ENCODE measurements at regions not wholly inside any gene's neighbourhood (a gene's known extent, or its start where the extent isn't known, plus 50 kb on each side); places are given as distances from the start of the nearest gene placed in this dataset.
"Not testable (repeated sequence)": the region's sequence is repeated elsewhere in the genome, so short reads cannot be mapped to it uniquely, and the experiment has no call there.

DNA sequence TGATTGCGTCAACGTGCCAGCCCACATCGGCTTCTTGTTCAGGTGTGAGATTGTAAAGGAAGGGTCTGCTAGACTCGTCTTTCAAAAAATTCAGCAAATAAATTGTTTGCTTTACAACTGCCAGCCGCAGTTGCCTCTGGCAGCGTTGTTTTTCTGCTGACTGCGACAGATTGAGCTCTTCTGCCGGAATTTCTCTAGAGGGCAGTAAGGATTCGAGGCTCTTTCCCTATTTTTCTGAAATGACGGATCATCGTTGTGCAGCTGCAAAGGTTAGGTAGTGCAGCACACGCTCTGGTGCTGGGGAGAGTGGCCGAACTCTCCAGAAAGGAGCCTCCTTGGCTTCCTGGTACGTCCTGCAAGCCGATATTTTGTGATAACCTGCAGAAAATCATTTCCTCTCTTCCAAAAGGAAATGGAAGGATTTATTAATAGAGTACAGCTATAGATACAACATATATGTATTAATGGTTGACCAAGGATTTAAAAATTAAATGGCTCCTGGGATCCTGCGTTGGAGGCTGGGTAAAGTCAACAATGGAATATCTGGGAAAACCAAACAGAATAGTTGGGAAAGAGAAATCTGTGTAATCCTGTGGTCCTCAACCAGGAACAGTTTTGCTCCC is 121.9 kb upstream of the ZFP64 start:
- H3K4me3 Mint-ChIP-seq: no peak overlapping the region
- no peaks in the 10 kb centered on the region for H3K36me3 Mint-ChIP-seq (ENCODE audit: low read depth)
- DNase-seq: no peak
- ChIA-PET CTCF (interaction anchor here (0.8 to 2.1 kb wide), 5 partner anchors 53 to 1234 kb away, joined by 3 to 4 read pairs (median 4); no protein-coding TSS in a partner anchor), POLR2A (no interaction called here)
- no peak for ATAC-seq
- no peak overlapping the region for H3K27ac Mint-ChIP-seq
- H3K9me3 Mint-ChIP-seq (ENCODE audit: insufficient read depth): no peaks in the 10 kb centered on the region
- H3K27me3 Mint-ChIP-seq (ENCODE audit: low read depth): no peaks in the 10 kb centered on the region
- no peaks in the 10 kb centered on the region for H3K4me1 Mint-ChIP-seq (ENCODE audit: low read depth)

DNA sequence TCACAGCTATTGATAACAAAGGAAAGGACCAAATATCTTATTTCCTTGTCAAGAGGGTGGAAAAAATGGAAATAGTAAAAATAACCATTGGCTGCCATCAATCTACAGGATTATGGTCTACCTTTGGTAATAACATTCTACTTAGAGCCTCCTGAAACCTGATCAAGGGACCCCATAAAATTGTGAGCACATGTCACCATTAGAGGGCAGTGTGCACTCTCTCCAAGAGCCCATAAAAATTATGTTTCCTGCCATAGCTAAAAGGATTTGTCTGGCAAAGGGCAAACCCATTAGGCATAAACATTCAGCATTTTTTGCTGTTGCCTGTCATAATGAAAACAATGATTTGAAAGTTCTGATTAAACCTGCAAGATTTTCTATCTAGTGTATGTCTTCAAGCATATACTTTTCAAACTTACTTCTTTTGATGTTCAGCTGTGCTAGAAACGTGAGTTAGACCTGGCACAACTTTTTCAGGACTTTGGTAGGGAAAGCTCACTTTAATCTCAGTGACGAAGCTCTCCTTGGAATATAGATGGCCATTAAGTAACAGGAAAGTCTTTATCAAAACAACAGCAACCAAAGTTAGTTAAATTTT is 120.7 kb upstream of the ZFP64 start:
- peak; percentile 71 for ATAC-seq
- POLR2A ChIA-PET: no interaction called here

DNA sequence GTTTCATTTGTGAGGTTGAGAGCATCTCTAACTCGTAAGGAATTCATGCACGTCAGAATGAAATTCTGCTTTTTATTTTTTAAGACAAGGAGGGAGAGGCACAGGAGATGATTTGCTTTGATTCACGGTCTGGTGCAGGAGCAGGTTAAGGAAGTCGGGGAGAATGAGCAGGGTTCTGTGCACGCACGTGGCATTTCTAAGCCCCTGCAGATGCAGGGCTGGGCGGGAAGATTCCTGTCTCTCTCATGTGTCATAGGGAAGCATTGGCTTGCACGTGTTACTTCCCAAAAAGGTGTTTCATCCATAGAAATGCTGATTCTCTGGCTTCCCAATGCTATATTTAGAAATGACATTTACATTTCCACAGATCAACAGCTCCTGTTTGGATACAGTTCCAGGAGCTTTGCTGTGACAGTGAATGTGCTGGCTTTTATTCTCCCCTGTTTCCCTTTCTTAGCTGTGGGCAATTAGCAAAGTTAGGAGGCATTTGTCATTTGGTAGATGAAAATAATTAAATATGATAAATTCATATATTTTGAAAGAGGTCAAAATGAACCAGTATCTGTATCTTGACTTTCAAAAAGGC is 119.7 kb upstream of the ZFP64 start:
- peaks cover 12% of the 10 kb centered on the region for H3K4me1 Mint-ChIP-seq (ENCODE audit: low read depth)
- no peak for ATAC-seq
- ChIA-PET POLR2A (no interaction called here), CTCF (interaction anchor here (0.9 to 1.8 kb wide), 16 partner anchors 9 to 951 kb away, joined by 3 to 9 read pairs (median 4); no protein-coding TSS in a partner anchor)
- H3K9me3 Mint-ChIP-seq (ENCODE audit: insufficient read depth): no peaks in the 10 kb centered on the region
- H3K27me3 Mint-ChIP-seq (ENCODE audit: low read depth): no peaks in the 10 kb centered on the region
- H3K27ac Mint-ChIP-seq: no peak overlapping the region
- DNase-seq: no peak
- H3K4me3 Mint-ChIP-seq: no peak overlapping the region
- H3K36me3 Mint-ChIP-seq (ENCODE audit: low read depth): no peaks in the 10 kb centered on the region

More for the DNA sequence above, 120.7 kb upstream of the ZFP64 start:
- CTCF ChIA-PET: interaction anchor here (0.6 to 2.1 kb wide), 31 partner anchors 8 to 1235 kb away, joined by 3 to 9 read pairs (median 4); no protein-coding TSS in a partner anchor
- Mint-ChIP-seq H3K9me3 (ENCODE audit: insufficient read depth) (no peaks in the 10 kb centered on the region), H3K4me3 (no peak overlapping the region), H3K36me3 (ENCODE audit: low read depth) (no peaks in the 10 kb centered on the region), H3K4me1 (ENCODE audit: low read depth) (peaks cover 6% of the 10 kb centered on the region), H3K27me3 (ENCODE audit: low read depth) (no peaks in the 10 kb centered on the region), H3K27ac (no peak overlapping the region)
- DNase-seq: peak; percentile 69

DNA sequence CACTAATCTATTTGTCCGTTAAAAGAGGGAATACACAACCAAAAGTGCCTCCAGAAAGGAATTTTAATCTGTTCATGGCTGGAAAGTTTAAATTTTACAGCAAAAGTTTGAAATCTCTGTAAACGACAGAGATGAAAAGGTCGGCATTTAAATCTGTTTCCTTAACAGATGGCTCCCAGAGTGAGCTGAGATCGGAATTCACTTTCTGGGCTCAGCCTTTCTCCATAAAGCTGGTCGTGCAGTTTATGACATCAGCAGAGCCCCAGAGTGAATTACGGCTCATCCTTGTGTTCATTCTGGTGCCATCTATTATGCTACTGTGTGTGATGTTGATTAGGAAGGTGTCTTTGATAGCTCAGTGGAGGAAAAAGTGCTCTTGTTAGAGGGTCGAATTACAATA is 117.6 kb upstream of the ZFP64 start:
- Mint-ChIP-seq H3K27me3 (ENCODE audit: low read depth) (no peaks in the 10 kb centered on the region), H3K4me1 (ENCODE audit: low read depth) (peaks cover 24% of the 10 kb centered on the region), H3K9me3 (ENCODE audit: insufficient read depth) (no peaks in the 10 kb centered on the region), H3K4me3 (no peak overlapping the region), H3K27ac (no peak overlapping the region), H3K36me3 (ENCODE audit: low read depth) (no peaks in the 10 kb centered on the region)
- ATAC-seq (no peak), DNase-seq (no peak)
- CTCF ChIA-PET: interaction anchor here (1.4 kb wide), 2 partner anchors 11 to 899 kb away, joined by 3 to 4 read pairs; no protein-coding TSS in a partner anchor
- POLR2A ChIA-PET: interaction anchor here (0.6 kb wide), 1 partner anchor 718 kb away, joined by 3 read pairs; no protein-coding TSS in a partner anchor

DNA sequence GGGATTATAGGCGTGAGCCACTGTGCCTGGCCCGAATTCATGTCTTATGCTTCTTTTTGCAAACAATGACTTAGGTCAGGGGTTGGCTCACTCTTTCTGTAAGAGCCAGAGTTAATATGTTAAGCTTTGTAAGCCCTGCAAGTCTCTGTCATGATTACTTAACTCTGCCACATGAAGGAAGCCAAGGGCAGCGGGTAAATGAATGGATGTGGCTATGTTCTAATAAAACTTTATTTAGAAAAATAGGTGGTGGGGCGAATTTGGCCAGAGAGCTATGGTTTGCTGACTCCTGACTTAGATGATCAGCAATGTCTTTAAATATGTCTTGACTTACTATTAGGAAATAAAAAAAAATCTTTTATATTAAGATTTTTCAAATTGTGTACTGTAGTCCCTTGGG is 114.9 kb upstream of the ZFP64 start:
- ChIA-PET POLR2A (interaction anchor here (0.7 kb wide), 1 partner anchor 115 kb away, joined by 3 read pairs; the partner anchor contains the start of gene ZFP64), CTCF (interaction anchor here (1.0 kb wide), 1 partner anchor 114 kb away, joined by 5 read pairs; the partner anchor contains the start of gene ZFP64)
- H3K4me3 Mint-ChIP-seq: no peak overlapping the region
- H3K4me1 Mint-ChIP-seq (ENCODE audit: low read depth): peaks cover 31% of the 10 kb centered on the region
- no peak overlapping the region for H3K27ac Mint-ChIP-seq
- ATAC-seq (no peak), DNase-seq (no peak)
- H3K9me3 Mint-ChIP-seq (ENCODE audit: insufficient read depth): no peaks in the 10 kb centered on the region
- H3K27me3 Mint-ChIP-seq (ENCODE audit: low read depth): no peaks in the 10 kb centered on the region
- no peaks in the 10 kb centered on the region for H3K36me3 Mint-ChIP-seq (ENCODE audit: low read depth)

DNA sequence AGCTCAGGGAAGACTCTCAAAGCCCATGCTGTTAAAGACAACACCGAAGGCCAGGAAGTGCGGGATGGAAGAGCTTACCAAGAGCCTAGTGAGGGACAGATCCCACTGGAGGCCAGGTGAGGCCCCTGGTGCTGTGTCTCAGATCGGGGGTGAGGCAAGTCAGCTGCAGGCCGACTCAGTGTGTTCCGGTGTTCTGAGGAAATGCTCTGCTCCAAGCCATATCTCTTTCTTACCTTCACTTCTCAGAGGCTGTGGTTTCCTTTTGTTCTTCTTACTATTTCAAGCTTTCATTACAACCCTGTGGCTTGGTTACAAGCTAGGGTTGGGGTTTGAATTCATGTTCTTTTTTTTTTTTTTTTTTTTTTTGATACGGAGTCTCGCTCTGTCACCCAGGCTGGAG is 114.3 kb upstream of the ZFP64 start:
- Mint-ChIP-seq H3K4me1 (ENCODE audit: low read depth) (peaks cover 31% of the 10 kb centered on the region), H3K27ac (peak overlapping the region; percentile 84), H3K27me3 (ENCODE audit: low read depth) (no peaks in the 10 kb centered on the region), H3K4me3 (peak overlapping the region; percentile 26), H3K36me3 (ENCODE audit: low read depth) (no peaks in the 10 kb centered on the region), H3K9me3 (ENCODE audit: insufficient read depth) (no peaks in the 10 kb centered on the region)
- ATAC-seq (peak; percentile 88), DNase-seq (peak; percentile 60)
- ChIA-PET CTCF (interaction anchor here (1.0 kb wide), 1 partner anchor 114 kb away, joined by 5 read pairs; the partner anchor contains the start of gene ZFP64), POLR2A (interaction anchor here (0.7 kb wide), 1 partner anchor 114 kb away, joined by 3 read pairs; the partner anchor contains the start of gene ZFP64)

DNA sequence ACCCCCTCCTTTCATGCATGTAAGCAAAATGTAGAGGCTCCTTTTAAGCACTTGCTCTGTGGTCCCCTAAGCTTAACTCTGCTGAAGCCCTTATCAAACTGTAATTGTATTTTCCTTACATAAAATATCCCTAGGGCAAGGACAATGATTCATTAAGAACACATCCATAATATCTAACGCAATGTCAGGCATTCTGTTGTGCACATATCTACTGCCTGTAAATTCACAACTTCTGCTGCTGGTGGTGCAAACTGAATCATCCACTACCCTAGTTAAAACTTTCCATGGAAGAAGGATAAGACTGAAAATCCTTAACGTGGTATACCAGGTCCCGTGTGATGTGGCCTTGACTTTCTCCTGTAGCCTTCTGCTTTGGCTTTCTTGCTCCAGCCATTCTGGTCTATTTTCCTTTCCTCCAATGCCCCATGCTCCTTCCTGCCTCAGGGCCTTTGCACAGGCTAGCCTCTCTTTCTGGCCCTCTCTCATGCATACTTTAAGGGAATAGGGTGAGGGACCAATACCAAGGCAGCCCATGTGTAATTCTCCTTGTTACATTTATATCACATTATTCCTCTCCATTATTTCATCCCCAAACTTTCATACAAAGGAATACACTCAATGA is 113.6 kb upstream of the ZFP64 start:
- H3K27ac Mint-ChIP-seq: peak overlapping the region; percentile 84
- H3K36me3 Mint-ChIP-seq (ENCODE audit: low read depth): no peaks in the 10 kb centered on the region
- no peak for ATAC-seq
- CTCF ChIA-PET: interaction anchor here (1.0 kb wide), 1 partner anchor 113 kb away, joined by 5 read pairs; the partner anchor contains the start of gene ZFP64
- no peaks in the 10 kb centered on the region for H3K9me3 Mint-ChIP-seq (ENCODE audit: insufficient read depth)
- peaks cover 31% of the 10 kb centered on the region for H3K4me1 Mint-ChIP-seq (ENCODE audit: low read depth)
- H3K4me3 Mint-ChIP-seq: no peak overlapping the region
- DNase-seq: no peak
- no peaks in the 10 kb centered on the region for H3K27me3 Mint-ChIP-seq (ENCODE audit: low read depth)
- POLR2A ChIA-PET: no interaction called here

DNA sequence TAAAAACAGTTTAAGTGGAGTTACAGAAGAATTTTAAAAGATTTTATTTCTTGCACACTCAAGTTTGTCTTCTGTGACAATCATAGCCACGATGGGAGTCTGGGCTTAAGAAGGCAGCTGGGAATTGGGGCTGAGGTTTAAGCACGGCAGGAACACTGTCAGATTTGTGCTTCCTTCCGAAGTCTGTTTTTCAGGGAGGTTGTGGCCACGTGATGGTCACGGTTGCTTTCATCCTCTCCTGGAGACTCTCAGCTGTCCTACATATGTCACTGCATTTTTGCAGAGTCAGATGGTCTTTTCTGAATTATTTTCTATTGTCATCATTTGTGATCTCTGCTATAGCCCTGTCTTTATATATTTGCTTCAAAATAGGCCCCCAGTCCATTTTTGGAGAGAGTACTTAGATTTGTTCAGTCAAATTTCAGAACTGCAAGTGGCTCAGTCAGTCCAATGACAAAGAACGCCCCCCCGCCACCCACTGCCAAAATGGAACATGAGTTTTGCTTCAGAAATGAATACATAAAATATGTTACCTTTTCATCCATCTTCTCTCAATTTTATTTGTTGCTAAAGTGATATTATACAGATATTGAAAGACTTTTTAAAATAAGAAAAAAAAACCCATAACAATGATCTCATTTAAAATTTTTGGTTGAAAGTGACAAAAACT is 111.8 kb upstream of the ZFP64 start:
- POLR2A ChIA-PET: no interaction called here
- DNase-seq (no peak), ATAC-seq (no peak)
- Mint-ChIP-seq H3K9me3 (ENCODE audit: insufficient read depth) (no peaks in the 10 kb centered on the region), H3K4me3 (no peak overlapping the region), H3K27ac (no peak overlapping the region), H3K4me1 (ENCODE audit: low read depth) (peaks cover 31% of the 10 kb centered on the region), H3K27me3 (ENCODE audit: low read depth) (no peaks in the 10 kb centered on the region), H3K36me3 (ENCODE audit: low read depth) (no peaks in the 10 kb centered on the region)
- CTCF ChIA-PET: no interaction called here

DNA sequence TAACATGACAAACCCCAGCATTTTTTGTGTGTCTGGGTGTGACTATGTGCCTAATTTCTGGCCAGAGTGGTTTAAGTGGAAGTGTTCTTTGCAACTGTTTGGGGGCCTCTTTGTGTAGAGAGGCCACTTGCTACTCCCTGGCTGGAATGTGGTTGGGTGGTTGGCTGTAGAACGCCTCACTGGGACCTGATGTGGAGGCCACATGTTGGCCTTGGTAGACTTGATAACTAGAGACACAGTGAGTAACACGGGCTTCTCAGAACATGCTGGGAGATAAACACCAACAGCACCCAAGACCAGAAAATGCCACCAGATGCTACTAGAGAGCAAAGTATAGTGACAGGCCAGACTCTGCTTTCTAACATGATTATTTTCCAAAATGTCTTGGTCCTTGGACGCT is 111.2 kb upstream of the ZFP64 start:
- H3K27me3 Mint-ChIP-seq (ENCODE audit: low read depth): no peaks in the 10 kb centered on the region
- no peak for ATAC-seq
- no peak for DNase-seq
- H3K9me3 Mint-ChIP-seq (ENCODE audit: insufficient read depth): no peaks in the 10 kb centered on the region
- ChIA-PET CTCF (no interaction called here), POLR2A (no interaction called here)
- H3K4me1 Mint-ChIP-seq (ENCODE audit: low read depth): peaks cover 29% of the 10 kb centered on the region
- H3K36me3 Mint-ChIP-seq (ENCODE audit: low read depth): no peaks in the 10 kb centered on the region
- H3K4me3 Mint-ChIP-seq: no peak overlapping the region
- no peak overlapping the region for H3K27ac Mint-ChIP-seq

DNA sequence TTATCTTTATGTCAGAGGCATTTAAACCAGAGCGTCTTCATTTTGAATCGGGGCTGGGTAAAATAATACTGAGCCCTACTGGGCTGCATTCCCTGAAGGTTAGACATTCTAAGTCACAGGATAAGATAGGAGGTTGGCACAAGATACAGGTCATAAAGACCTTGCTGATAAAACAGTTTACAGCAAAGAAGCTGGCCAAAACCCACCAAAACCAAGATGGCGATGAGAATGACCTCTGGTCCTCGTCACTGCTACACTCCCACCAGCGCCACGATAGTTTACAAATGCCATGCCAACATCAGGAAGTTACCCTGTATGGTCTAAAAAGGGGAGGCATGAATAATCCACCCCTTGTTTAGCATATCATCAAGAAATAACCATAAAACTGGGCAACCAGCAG is 110.5 kb upstream of the ZFP64 start:
- H3K4me1 Mint-ChIP-seq (ENCODE audit: low read depth): peaks cover 23% of the 10 kb centered on the region
- H3K27ac Mint-ChIP-seq; H3K9me3 Mint-ChIP-seq (ENCODE audit: insufficient read depth); DNase-seq; H3K4me3 Mint-ChIP-seq; H3K27me3 Mint-ChIP-seq (ENCODE audit: low read depth); POLR2A ChIA-PET; H3K36me3 Mint-ChIP-seq (ENCODE audit: low read depth); CTCF ChIA-PET; ATAC-seq: not testable (repeated sequence)

DNA sequence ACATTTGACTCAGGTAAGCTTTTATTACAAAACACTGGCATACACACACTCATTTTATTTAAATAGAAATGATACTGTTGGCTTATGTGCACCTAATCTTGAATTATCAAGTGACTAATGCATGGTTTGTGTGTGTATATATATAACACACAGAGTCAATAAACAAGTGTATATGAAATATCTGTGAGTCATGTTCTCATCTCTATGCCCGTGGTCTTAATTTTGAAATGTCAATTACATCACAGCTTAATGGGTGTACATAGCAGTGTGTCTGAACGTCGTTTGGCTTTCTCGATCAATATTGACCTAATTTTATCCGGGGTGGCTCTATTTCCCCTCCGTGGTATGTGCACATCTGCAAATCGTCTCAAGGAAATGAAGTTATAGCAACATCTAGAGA is 104.0 kb upstream of the ZFP64 start:
- H3K27me3 Mint-ChIP-seq (ENCODE audit: low read depth): peaks cover 2% of the 10 kb centered on the region
- H3K9me3 Mint-ChIP-seq (ENCODE audit: insufficient read depth): peaks cover 6% of the 10 kb centered on the region
- no peaks in the 10 kb centered on the region for H3K36me3 Mint-ChIP-seq (ENCODE audit: low read depth)
- no peak for ATAC-seq
- H3K4me1 Mint-ChIP-seq (ENCODE audit: low read depth): no peaks in the 10 kb centered on the region
- no peak overlapping the region for H3K27ac Mint-ChIP-seq
- DNase-seq: no peak
- no peak overlapping the region for H3K4me3 Mint-ChIP-seq
- CTCF ChIA-PET: interaction anchor here (1.0 to 1.5 kb wide), 2 partner anchors 17 to 33 kb away, joined by 4 read pairs; no protein-coding TSS in a partner anchor
- POLR2A ChIA-PET: no interaction called here
